Suprapubic skin (tissue), 3 donors: ENCODE measurements at regions not wholly inside any gene's neighbourhood (a gene's known extent, or its start where the extent isn't known, plus 50 kb on each side); places are given as distances from the start of the nearest gene placed in this dataset.
"Not testable (repeated sequence)": the region's sequence is repeated elsewhere in the genome, so short reads cannot be mapped to it uniquely, and the experiment has no call there.

Experiments used
- CTCF ChIP-seq, 2 donors: fragments of 200-600 bp in 1 of 2; fragments of 450-650 bp in 1 of 2; sonication (generic) in 1 of 2; IDR thresholded peaks; one replicate each; pipeline ENCODE4 v1.5.1; 2016 to 2019; ENCODE audit warnings: antibody characterized with exemption in 2 of 2, mild to moderate bottlenecking in 1 of 2, moderate library complexity in 1 of 2
- POLR2A ChIP-seq, 2 donors: fragments of 450-650 bp; IDR thresholded peaks; one replicate each; pipeline ENCODE4 v1.6.1; 2017; ENCODE audit warnings: antibody characterized with exemption in 2 of 2, mild to moderate bottlenecking in 2 of 2, moderate library complexity in 2 of 2

DNA sequence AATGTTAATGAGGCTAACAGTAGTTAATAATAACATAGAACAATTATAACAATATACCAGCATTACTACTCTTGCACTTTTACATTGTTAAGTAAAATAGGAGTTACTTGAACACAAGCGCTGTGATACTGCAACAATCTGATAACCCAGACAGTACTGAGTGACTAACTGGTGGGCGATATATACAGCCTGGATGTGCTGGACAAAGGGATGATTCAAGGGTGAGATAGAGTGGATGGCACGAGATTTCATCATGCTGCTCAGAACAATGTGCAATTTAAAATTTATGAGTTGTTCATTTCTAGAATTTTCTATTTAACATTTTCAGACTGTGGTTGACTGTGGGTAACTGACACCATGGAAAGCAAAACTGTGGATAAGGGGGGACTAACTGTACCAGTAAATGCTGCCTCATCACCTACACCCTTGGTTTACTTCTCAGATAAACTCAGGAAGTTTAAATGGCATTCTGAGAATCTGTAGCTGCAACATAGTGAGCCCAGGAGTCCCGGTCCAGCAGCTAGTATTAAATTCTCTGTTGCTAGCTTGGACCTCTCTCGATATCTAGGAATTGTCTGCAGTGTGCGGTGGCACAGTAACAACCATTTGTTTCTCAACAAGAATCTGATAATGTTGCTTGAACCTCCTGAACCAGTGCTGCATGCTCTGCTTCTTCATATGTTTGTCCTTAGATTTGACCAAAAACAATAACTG, 80.9 kb upstream of the SEC22B start:
- not testable (repeated sequence) for TF ChIP-seq CTCF, POLR2A (IDR thresholded peaks at IDR 0.05)
